Mammary epithelial cell (primary cell): ENCODE measurements at regions not wholly inside any gene's neighbourhood (a gene's known extent, or its start where the extent isn't known, plus 50 kb on each side); places are given as distances from the start of the nearest gene placed in this dataset.

Experiments
- EZH2 ChIP-seq: IDR thresholded peaks from 2 replicates; pipeline ENCODE4 v1.6.1; 2012; ENCODE audit warnings: low read length, inconsistent platforms, borderline replicate concordance
- TF ChIP-seq, protein P1 (sequence below), 2 donors: IDR thresholded peaks in 1 of 2; conservative IDR thresholded peaks in 1 of 2; 2 replicates each; pipeline ENCODE4 v1.5.1; 2011 to 2012; ENCODE audit warnings: inconsistent platforms in 2 of 2, low read length in 2 of 2, mild to moderate bottlenecking in 2 of 2, control low read depth in 1 of 2, low read depth in 1 of 2; ENCODE audit not compliant: insufficient read depth in 1 of 2; ENCODE audit errors: extremely low read depth in 1 of 2

DNA sequence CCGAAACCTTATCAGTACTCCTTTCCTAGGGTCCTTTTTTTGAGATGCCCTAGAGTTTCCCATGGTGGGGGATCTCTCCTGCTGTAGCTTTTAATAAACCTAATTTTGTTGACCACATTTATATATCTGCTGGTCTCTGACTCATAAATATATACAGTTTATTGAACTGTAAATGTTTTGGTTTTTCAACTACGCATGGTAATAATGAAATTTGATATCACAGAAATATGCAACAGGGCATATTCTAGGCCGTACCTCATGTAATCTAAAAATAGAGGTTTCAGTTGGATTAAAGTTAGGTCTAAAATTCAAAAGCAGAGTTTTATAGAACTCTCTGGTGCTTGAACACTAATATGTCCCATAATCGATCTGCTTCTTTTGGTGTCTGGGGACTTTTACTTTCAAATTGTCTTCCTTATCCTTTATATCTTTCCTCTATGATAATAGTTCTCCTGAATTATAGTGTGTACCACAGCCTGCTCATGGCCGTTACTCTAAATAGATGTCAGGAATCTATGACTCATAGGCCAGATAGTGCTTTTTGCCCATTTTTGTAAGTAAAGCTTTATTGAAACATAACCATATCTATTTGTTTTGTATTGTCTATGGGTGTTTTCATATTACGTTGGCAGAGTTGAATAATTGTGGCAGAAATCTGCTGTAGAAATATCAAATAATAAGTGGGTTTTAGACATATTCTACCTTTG lies 324.8 kb upstream of the PCDH9 start:
- TF ChIP-seq, protein P1, sequence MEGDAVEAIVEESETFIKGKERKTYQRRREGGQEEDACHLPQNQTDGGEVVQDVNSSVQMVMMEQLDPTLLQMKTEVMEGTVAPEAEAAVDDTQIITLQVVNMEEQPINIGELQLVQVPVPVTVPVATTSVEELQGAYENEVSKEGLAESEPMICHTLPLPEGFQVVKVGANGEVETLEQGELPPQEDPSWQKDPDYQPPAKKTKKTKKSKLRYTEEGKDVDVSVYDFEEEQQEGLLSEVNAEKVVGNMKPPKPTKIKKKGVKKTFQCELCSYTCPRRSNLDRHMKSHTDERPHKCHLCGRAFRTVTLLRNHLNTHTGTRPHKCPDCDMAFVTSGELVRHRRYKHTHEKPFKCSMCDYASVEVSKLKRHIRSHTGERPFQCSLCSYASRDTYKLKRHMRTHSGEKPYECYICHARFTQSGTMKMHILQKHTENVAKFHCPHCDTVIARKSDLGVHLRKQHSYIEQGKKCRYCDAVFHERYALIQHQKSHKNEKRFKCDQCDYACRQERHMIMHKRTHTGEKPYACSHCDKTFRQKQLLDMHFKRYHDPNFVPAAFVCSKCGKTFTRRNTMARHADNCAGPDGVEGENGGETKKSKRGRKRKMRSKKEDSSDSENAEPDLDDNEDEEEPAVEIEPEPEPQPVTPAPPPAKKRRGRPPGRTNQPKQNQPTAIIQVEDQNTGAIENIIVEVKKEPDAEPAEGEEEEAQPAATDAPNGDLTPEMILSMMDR (conservative IDR thresholded peaks at IDR 0.05 in 1 of 2, IDR thresholded peaks at IDR 0.05 in 1 of 2; ENCODE audit: extremely low read depth in 1 of 2, insufficient read depth in 1 of 2, low read depth in 1 of 2, low read length in 2 of 2): no peak
- no peak for TF ChIP-seq EZH2
